ENCODE measurements at regions not wholly inside any gene's neighbourhood (a gene's known extent, or its start where the extent isn't known, plus 50 kb on each side); places are given as distances from the start of the nearest gene placed in this dataset.

GRCh38 chr6:93787841-93788240, 368.5 kb upstream of the EPHA7 start:
- TF ChIP-seq PATZ1 (CRISPR knock-in tag; IDR thresholded peaks at IDR 0.05; ENCODE audit: borderline replicate concordance) (no peak), ESRRG (CRISPR knock-in tag; IDR thresholded peaks at IDR 0.05) (no peak), ZNF565 (CRISPR knock-in tag; conservative IDR thresholded peaks at IDR 0.05; ENCODE audit: low read depth) (no peak), TSHZ2 (CRISPR knock-in tag; IDR thresholded peaks at IDR 0.05) (no peak), CREB5 (CRISPR knock-in tag; IDR thresholded peaks at IDR 0.05; ENCODE audit: low read depth) (no peak), BACH2 (CRISPR knock-in tag; IDR thresholded peaks at IDR 0.05; ENCODE audit: borderline replicate concordance) (no peak), ISL1 (CRISPR knock-in tag; IDR thresholded peaks at IDR 0.05) (no peak), TCF4 (CRISPR knock-in tag; IDR thresholded peaks at IDR 0.05; ENCODE audit: borderline replicate concordance) (no peak), CSDC2 (CRISPR knock-in tag; IDR thresholded peaks at IDR 0.05) (no peak), TOX (CRISPR knock-in tag; IDR thresholded peaks at IDR 0.05; ENCODE audit: borderline replicate concordance) (no peak), GLIS3 (CRISPR knock-in tag; IDR thresholded peaks at IDR 0.05) (no peak), SNAI2 (CRISPR knock-in tag; IDR thresholded peaks at IDR 0.05) (no peak), ZNF8 (CRISPR knock-in tag; IDR thresholded peaks at IDR 0.05) (no peak), ZNF70 (CRISPR knock-in tag; IDR thresholded peaks at IDR 0.05) (no peak), ZFP3 (CRISPR knock-in tag; IDR thresholded peaks at IDR 0.05) (no peak), ZFP30 (CRISPR knock-in tag; IDR thresholded peaks at IDR 0.05) (no peak), ARNTL (CRISPR knock-in tag; IDR thresholded peaks at IDR 0.05; ENCODE audit: borderline replicate concordance, low read depth) (no peak), CSRNP3 (CRISPR knock-in tag; IDR thresholded peaks at IDR 0.05) (no peak), POU6F1 (CRISPR knock-in tag; IDR thresholded peaks at IDR 0.05; ENCODE audit: borderline replicate concordance, low read depth) (no peak)
- ATAC-seq, result no peak

GRCh38 chr6:93786474-93787330, 367.3 kb upstream of the EPHA7 start:
- peak; percentile 70 for ATAC-seq
- no peak for TF ChIP-seq PATZ1 (CRISPR knock-in tag; IDR thresholded peaks at IDR 0.05; ENCODE audit: borderline replicate concordance)
- no peak for TF ChIP-seq ZFP30 (CRISPR knock-in tag; IDR thresholded peaks at IDR 0.05)

Measured in SK-N-SH treated with all-trans-retinoic acid at 6 μM for 48 hours (cell line).